Fibroblast of peridontal ligament (primary cell): ENCODE measurements at regions not wholly inside any gene's neighbourhood (a gene's known extent, or its start where the extent isn't known, plus 50 kb on each side); places are given as distances from the start of the nearest gene placed in this dataset.

ENCODE experiments used
- DNase-seq: peaks from one replicate; pipeline ENCODE4 v3.0.0-alpha.2; 2010; ENCODE audit errors: extremely low read depth

DNA sequence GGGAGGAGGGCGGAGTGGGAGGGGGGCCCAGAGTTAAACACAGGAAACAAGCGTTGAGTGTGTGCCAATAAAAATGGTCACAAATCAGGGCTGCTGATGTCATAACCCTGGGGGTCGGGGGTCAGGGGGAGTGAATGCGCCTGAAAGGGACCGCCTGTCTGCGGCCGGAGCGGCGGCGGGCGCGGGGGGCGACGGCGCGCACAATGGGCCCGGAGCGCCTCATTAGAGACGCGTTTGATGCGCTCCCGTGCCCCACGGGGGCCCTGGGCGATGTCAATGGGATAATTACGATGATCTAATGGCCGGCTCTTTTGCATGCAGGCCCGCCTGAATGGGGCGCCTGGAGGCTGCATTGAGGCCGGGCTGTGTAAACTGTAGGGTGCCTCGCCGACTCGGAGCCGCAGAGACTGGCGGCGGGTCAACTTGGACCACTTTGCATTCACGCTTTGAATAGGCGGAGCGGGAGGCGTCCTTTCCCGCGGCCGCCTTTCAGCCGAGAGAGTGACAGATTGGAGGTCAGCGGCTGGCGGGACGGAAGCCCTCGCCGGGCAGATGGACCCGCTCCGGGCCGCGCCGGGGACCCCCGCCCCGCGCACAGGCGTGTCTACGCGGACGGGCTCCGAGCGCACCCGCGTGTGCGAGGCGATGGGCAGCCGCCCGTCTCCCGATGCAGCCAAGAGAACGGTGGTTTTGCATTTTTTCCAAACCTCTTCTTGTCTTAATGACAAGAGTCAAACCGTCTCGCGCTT, 296.1 kb downstream of the TFAP2C start:
- no peak for DNase-seq

DNA sequence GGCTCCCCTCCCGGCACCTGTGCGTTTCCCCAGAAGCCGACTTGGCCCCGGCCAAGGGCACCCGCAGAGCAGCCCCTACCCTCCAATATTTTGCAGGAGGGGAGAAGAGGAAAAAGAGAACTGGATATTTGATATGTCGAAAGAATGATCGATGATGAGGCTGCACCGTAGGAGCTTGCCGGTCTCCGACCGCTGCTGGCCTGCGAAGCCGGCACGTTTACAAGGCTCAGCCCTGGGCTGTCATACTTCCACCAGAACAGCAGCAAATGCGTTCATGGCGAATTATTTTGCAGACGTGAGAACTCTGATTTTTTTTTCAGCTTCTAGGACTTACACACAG, 296.7 kb downstream of the TFAP2C start:
- DNase-seq = no peak

DNA sequence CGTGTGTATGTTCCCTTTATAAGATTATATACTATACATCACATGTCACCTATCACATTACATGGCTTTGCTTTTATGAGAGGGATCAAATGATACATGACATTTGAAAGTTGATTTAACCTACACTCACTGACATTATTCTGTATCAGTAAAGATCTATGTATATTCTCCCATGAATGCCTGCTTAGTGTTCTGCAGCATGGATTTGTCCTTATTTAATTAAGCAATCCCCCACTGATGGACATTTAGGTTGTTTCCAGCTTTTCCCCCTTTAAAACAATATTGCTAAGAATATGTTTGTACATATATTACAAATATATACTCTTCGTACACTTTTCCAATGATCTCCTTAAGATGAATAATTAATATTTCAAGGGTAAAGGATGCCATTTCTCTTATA, 297.4 kb downstream of the TFAP2C start:
- DNase-seq = no peak

GRCh38 chr20:56927127-56927526, 298.0 kb downstream of the TFAP2C start:
- DNase-seq = no peak

DNA sequence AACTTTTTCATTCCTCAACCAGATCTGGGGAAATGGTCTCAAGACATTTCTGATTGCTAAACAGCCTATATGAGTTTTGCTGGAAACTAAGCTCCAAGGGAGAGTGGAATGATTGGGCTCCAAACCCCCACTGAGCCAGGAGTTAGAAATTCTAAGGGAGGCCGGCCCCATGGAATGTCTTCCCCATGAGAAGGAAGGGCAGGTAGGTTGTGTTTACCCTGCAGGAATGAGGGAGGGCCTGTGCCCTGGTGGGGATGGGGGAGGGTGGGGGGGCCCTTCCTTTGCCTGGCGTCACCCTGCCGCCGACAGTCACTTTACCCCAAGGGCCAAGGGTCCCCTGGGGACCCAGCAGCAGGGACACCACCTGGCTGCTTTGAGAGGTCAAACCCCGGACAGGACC, 298.9 kb downstream of the TFAP2C start:
- DNase-seq = no peak

DNA sequence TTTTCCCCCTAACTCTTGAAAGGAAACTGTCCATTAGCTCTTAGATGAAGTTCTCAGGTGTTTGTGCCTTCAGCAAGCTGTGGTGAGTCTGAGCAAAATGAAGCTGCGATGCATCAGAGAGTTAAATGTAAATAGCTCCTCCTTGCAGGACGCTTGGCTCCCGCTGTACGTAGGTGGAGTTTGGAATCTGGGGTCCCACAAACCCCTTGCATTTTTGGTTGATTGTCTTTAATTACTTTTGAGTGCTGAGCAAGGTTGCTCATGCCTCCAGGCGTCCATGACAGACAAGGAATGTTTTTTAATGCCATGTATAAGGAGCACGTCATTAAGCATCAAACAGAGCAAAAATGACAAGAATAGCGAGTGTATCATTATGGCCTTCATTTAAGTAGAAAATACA, 300.5 kb downstream of the TFAP2C start:
- no peak for DNase-seq

DNA sequence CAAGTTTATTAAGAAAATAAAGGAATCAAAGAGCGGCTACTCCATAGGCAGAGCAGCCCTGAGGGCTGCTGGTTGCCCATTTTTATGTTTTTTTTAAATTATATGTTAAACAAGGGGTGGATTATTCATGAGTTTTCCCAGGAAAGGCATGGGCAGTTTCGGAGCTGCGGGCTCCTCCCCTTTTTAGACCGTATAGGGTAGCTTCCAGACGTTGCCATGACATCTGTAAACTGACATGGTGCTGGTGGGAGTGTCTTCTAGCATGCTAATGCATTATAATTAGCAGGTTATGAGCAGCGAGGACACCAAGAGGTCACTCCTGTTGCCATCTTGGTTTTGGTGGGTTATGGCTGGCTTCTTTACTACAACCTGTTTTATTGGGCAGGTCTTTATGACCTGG, 301.8 kb downstream of the TFAP2C start:
- no peak for DNase-seq

DNA sequence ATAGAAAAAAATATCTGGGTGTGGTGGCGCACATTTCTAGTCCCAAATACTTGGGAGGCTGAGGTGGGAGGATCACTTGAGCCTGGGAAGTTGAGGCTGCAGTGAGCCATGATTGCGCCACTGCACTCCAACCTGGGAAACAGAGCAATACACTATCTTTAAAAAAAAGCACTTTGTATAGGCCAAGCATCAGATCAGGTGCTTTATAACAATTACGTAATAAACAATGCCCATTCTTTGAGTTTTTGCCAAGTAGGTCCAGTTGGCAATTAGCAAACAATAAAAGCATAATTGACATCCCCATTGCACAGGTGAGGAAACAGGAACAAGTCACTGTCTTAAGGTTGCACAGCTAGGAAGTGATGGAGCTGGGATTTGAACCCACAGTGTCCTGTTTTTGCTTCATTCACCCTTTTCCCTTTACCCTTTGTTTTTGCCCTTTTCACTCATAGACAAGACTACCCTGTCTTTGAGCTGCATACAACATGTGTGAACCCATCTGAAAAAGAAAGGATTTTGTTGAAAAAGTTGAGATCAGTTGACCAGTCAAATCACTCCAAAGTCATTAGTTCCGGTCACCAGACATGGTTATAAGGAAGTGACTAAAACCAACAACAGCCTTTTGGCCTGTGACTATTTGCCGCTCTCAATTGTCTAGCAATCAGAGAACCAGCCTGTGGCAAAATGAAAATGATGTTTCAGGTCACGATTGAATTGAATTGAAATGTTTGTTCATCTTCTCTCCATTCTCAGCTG, 303.6 kb downstream of the TFAP2C start:
- no peak for DNase-seq

- DNase-seq = no peak
Measured at GRCh38 chr20:56933331-56933698, 304.2 kb downstream of the TFAP2C start.

- no peak for DNase-seq
Measured at GRCh38 chr20:56934888-56935287, 305.8 kb downstream of the TFAP2C start.

- no peak for DNase-seq
Measured at GRCh38 chr20:56940466-56940865, 311.4 kb downstream of the TFAP2C start.

- no peak for DNase-seq
Measured at GRCh38 chr20:56941101-56941686, 312.1 kb downstream of the TFAP2C start.

DNA sequence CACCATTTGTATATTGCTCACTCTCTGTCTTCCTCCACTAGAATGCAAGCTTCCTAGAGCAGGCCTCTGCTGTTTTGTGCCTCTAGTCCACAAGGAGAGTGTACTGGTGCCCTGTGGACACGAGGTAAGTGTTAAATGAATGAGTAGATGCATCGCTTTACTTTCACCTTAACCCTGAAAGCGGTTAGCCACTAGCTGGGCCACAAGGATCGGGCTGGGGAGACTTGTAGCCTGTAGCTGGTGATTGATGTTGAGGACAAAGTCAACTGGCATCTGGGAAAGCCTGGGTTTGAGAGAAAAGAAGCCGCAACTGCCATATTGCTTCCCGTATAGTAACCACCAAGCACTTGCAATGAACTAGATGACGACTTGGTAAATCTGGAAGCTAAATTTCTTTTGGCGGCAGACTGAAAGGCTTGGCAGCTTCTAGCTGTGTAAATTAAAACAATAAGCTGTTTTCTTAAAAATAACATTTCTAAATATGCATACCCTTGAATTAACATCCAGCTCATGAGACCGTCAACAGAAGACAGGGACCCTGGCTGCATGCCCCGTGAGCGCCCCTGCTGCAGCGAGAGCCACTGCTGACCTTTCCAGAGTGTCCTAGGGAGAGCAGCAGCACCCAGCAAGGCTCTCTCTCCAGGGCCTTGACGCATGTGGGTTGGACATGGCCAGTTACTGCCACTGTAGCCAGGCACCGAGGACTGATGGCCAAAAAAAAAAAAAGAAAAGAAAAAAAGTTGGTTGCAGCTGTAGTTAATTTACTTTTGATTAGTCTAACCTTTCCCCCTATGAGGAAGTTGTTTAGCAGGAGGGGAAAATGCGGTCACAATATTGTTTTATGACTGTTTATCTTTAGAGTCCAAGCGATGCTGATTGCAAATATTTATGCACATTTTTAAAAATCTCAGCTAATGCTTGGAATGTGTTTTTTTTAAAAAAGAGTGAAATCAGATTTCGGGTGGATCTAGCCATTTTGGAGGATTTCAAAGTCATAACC, 315.1 kb downstream of the TFAP2C start:
- peak; percentile 79 for DNase-seq

DNA sequence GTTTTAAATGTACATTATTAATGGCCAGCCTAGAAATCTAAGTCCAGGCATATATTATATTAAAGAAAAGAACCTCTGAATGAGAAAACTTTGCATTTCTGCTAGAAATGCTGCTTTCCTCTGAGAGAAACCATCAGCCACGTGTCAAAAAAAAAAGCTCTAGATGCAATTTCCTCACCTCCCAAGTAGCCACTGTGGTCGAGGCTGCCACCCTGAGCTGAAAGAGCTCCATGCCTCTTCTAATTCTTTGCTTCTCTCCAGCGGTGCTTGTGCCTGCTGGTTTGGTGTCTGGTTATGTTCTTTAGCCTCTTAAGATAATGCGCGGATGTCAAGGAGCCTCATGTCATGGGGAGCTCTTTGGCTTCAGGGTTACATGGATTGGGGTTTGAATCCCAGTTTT, 316.0 kb downstream of the TFAP2C start:
- DNase-seq = peak; percentile 57

GRCh38 chr20:56945901-56946300, 316.8 kb downstream of the TFAP2C start:
- no peak for DNase-seq

GRCh38 chr20:56949318-56949717, 317.1 kb downstream of the BMP7 start:
- no peak for DNase-seq

DNA sequence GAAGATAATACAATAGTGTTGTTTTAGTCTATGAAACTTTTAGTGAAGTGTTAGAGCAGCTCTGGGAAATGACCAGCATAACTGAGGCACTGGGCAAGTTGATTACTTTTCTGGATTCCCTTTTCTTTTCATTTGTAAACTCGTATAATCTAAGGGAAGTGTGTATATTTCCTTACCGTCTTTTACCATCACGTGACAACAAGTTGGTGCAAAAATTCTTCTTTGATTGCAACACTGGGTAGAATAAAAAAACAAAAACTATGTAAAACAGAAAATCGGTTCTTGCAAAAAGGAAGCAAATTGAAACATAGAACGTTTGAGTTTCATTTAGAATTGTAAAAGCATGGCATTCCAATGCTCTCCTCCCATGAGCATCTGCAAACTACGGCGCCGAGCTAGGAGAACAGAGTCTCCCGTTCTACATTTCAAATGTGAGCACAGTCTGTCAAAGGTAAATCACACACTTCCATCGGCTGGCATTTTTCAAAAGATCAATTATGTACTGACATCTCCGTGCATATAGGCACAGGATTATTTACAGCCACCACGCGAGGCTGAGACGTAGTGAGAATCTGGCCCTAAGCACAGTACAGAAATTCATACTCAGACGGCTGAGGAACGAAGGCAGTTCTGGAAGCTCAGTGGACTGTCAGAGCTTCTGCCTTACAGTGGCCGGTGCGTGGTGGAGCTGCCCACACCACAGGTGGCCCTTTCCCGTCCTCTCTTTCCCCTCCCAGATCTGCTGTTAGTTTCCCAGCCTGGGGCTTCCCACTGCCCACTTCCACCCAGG, 314.0 kb downstream of the BMP7 start:
- peak; percentile 31 for DNase-seq

- DNase-seq = no peak
Measured at GRCh38 chr20:56953048-56953586, 313.3 kb downstream of the BMP7 start.

DNA sequence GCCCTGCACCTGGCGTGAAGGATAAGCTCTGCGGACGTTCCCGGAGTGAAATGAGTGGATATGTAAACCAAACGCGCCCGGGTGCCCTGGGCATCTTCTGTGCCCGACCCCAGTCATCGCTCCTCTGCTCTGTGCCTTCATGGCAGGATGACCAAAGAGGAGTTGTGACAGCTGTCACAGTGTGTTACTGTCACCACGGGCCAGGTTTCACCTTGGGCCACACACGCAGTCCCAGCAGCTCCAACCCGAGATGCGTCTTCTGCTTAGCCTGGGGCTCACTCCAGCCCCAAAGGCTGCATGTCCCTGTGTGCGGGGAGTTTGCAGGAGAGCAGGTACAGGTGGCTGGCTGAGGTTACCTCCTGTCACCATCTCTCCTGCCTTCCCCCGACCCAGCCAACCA, 311.6 kb downstream of the BMP7 start:
- DNase-seq = no peak

DNA sequence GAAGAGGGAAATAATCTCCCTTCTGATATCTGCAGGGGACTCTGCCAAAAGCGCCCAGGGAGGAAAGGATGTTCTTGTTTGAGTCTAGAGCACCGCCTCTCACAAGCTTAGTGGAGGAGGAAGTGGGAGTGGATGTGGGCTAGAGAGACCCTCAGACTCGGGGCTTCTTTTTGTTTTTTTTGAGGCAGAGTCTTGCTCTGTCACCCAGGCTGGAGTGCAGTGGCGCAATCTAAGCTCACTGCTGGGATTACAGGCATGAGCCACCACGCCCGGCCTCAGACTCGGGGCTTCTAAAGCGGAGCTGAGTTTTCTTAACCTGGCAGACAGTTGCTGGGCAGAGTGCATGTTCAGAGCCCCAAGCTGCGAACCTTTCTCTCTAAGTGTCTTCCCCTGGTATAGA, 310.8 kb downstream of the BMP7 start:
- DNase-seq = no peak

DNA sequence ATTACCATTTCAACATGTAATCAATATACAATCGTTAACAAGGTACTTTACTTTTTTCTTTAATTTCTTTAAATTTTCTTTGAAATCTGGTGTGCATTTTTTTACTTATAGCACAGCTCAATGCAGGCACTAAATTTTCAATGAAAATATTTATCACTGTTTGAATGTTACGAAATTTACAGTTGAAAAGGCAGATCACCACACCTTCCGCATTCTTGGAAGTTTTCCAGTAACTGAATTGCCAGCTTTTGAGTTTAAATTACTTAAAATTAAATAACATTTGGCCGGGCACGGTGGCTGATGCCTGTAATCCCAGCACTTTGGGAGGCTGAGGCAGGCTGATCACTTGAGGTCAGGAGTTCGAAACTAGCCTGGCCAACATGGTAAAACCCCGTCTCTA, 309.9 kb downstream of the BMP7 start:
- no peak for DNase-seq
